SIG-M5 treated with dmso at 0.1 percent for 504 hours (cell line): ENCODE measurements at regions not wholly inside any gene's neighbourhood (a gene's known extent, or its start where the extent isn't known, plus 50 kb on each side); places are given as distances from the start of the nearest gene placed in this dataset.

Experiments used
- DNase-seq: peaks from one replicate; lab custom pipeline; 2025; ENCODE audit not compliant: unreplicated experiment; lab: John Stamatoyannopoulos, UW

DNA sequence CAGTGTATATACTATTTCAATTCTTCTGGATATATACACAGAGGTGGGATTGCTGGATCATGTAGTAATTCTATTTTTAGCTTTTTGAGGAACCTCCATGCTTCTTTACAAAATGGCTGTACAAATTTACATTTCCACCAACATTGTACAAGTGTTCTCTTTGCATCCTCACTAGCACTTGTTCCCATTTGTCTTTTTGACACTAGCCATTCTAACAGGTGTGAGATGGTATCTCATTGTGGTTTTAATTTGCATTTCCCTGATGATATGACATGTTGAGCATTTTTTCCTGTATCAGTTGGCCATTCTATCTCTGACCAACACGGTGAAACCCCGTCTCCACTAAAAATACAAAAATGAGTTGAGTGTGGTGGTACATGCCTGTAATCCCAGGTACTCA lies 68.1 kb upstream of the PMEPA1 start:
- DNase-seq, result no peak

DNA sequence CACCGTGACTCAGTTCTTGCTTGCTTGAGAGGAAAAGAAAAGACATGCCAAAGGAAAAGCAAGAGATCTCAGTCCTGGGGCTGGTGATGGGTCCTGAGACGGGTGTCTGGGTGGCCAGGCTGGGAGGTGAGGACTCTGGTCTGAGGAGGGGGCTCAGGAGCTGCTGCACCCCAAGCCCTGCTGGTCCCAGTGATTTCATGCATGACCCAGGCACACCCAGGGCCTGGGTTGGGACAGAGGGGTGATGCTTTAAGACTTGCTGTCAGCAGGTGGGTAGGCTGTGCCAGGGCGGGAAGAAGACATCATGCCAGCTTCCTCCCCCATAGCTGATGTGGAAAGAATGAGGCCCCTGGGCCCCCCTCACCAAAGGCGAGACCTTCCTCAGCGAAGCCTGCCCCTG lies 65.1 kb upstream of the PMEPA1 start:
- DNase-seq, result no peak

DNA sequence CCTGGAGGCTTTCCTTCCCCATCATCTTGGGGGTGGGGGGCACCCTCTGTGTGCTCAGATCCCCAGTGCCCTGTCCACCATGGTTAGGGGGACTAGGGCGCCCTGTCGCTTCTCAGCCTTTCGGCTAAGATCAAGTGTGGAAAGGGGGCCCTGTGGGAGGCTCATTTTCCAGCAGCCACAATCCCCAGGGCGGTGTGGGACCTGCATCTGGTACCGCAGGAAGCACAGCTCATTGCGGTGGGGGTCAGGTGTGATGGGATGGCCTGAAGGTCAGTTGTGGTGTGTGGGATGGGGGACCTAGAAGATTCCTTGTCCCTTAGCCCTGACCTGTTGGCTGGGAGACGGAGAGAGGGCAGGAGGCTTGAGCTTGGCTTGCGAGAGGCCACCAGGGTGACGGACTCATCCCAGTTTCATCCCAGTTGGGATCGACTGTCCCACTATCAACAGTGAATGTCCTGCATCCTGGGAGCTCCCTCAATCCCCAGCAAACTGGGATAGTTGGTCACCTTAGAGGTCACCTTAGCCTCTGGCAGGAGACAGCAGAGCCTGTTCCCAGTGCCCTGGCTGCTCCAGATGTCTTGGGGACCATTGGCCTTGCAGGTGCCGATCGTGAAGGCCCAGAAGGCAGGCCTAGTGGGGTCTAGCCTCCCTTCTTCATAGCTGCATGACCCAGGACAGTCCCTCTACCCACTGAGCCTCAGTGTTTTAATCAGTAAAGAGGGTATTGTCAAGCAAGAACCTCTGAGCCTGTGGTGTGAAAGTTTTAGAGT lies 64.5 kb upstream of the PMEPA1 start:
- no peak for DNase-seq

DNA sequence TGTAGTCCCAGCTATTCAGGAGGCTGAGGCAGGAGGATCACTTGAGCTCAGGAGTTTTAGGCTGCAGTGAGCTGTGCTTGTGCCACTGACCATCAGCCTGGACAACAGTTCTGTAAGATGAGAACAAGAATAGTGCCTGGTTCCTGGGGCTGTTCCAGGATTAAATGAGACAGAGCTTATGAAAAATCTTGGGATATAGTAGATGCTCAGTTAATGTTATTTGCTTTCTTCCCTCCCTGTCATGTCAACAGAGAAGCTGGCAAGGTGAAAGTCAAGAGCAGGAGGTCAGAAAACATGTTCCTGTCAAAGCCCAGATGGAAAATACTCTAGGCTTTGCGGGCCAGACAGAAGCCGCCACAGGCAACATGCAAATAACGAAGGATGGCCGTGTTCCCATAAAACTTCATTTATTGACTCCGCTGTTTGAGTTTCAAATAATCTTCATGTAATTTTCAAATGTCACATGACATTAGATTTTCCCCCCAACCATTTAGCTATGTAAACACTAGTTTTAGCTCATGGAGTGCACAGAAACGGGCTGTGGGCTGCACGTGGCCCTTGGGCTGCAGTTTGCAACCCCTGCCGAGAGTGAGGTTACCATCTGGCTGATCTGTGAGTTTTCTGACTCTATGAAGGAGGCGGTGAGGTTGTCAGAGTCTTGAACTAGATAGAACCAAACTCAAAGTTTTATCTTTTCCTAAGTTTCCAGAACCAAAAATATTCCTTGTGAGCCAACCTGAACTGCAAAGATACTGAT lies 63.4 kb upstream of the PMEPA1 start:
- no peak for DNase-seq

DNA sequence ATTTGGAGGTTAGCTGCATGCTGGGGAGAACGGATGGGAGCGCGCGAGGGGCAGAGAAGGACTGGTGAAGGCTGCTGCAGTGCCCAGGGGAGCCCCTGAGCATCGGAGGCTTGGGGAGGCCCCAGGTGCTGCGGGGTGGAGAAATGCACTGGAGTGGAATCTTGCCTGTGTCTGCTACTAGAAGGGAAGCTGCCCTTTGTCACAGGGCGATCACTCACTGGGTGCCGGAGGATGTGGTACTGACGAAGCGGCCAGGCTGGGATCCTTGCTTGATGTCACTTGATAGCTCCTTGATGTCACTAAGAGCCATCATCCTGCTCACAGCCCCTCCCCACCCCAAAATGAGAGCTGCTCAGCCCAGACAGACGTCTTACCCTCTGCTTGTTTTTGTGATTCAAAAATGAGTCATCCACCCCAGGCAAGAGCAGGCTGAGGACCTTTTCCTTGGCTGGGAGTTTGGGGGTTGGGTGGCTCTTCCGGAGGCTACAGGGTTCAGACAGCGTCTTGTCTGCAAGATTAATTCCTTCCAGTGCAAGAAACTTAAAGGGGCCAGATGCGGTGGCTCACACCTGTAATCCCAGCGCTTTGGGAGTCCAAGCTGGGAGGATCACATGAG lies 62.6 kb upstream of the PMEPA1 start:
- DNase-seq, result peak; percentile 86

DNA sequence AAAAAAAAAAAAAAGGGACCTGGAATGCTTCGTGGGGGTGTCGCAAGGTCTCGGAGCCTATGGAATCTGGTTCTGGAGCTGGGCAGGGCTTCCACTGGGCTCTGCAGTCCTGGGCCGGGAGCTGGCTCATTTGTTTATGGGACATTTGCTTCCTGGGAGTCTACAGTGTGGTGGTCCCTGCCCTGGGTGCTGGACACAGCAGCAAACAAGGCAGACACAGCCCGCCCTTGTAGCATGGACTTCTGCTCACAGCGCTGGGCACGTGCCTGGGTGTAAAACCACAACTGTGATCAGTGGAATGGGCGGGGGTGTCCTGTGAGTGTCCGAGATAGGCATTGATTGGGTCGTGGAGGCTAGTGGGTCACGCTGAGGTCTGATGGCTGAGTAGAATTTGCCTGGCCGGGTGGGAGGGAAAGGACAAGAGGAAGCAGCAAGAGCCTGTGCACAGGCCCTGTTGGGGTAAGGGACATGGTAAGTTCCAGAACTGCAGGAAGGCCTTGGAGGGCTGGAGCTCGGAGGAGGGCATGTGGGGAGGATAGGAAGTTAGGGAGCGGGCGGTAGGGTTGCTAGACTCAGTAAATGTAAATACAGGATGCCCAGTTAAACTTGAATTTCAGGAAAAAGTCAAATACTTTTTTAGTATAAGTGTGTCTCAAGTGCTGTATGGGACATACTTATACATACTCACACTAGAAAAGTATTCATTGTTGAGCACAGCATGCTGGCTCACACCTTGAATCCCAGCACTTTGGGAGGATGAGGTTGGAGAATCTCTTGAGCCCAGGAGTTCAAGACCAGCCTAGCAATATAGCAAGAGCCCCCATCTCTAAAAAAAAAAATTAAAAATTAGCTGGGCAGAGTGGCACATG lies 61.3 kb upstream of the PMEPA1 start:
- DNase-seq, result no peak

DNA sequence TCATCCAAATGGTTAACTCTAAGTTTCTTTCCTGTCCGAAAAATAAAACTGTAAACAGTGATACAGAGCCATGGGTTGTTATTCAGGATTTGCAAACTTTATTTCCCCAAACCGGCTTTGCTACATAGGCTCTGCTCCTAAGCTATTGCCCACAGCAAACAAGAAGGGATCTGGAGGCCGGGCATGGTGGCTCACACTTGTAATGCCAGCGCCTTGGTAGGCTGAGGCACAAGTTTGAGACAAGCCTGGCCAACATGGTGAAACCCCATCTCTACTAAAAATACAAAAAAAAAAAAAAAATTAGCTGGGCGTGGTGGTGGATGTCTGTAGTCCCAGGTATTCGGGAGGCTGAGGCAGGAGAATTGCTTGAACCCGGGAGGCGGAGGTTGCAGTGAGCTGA lies 60.6 kb upstream of the PMEPA1 start:
- peak; percentile 45 for DNase-seq

DNA sequence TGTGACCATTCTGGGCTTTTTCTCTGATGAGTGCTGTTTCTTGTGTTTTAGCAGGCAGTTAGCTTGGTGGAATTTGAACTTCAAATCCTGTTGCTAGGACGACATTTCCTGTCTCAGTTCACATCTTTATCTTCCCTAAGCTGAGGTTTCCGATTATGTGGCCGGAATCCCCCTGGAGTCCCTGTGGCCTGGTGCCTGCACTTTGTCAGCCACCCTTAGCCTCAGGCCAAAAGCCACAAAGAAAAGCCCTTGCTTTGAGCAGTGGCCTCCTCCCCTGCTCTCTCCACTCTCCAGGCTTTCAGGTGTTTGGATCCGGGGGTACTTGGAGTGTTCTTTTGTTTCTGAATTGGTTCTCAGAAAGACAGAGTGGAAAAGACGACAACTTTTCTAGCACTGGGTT lies 59.9 kb upstream of the PMEPA1 start:
- no peak for DNase-seq

DNA sequence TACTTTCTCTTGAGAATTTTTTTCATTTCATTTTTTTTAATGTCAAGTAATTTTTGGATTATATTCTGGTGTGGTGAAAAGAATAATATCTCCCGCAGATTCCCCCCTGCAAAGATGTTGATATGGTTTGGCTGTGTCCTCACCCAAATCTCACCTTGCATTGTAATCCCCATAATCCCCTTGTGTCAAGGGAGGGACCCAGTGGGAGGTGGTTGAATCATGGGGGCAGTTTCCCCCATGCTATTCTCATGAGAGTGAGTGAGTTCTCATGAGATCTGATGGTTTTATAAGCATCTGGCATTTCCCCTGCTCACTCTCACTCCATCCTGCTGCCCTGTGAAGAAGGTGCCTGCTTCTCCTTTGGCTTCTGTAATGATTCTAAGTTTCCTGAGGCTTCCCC lies 58.7 kb upstream of the PMEPA1 start:
- no peak for DNase-seq

DNA sequence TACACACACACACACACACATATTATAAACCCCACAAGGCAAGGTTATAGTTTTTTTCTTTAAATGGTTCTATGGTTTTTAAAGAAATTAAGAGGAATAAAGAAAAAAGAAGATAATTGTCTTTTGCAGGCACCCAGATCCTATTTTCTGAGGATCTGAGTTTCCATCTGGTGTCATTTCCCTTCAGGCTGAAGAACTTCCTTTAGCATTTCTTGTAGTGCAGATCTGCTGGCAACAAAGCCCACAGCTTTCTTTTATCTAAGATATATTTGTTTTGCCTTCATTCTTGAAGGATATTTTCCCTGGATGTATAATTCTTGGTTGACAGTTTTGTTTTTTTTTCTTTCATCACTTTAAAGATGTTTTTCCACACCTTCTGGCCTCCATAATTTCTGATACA lies 57.6 kb upstream of the PMEPA1 start:
- DNase-seq, result no peak

DNA sequence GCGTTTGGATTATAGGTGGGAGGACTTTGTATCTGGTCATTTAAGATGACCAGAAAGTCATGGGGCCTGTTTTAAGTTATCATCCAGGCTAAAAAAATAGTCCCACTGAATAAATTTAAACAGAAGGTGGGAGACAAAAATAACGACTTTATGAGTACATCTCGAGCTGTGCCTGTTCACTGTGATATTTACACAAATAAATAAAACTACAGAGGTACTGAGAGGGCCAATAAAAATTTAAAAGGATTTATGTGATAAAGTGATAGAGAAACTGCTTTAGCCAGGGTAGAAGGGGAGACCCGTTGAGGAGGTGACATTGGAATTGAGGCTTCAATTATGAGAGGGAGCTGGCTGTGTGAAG lies 53.4 kb upstream of the PMEPA1 start:
- no peak for DNase-seq

DNA sequence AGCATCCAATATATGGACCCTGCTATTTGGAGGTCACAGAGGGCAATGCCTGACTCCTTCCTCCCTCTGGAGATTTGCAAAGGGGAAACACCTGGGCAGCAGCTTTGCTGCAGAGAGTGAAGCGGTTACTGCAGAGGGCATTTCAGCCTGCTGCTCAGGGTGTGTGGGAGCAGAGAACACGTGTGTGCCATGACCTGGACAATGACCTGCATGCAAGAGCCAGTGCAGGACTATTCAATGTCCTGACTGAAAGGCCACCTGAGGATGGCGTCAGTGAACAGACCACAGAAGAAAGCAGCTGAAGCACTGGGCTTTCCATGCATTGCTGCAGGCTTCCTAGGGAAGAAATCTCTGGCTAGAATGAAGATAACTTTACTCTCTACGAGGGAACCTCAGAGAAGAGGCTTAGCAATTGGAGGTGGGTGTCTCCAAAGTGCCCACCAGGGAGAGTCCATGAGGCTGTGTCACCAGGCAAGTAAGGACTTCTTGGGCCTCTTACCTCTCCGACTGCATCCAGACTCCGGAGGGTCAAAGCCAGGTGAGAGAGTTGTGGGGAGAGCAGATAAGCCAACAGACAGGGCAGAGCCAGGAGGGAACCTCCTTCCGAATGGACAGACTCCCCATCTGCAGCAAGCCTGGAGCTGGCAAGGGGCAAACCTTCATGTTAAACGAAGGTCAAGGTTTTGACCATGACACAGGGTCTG lies 52.9 kb upstream of the PMEPA1 start:
- no peak for DNase-seq

DNA sequence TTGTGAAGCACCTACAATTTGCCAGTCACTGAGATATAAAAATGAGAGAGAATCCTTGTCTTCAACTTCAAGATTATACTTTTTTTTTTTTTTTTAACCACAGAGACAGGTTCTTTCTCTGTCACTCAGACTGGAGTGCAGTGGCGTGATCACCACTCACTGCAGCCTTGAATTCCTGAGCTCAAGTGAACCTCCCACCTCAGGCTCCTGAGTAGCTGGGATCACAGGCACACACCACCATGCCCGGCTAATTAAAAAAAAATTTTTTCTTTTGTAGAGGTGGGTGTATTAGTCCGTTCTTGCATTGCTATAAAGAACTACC lies 51.6 kb upstream of the PMEPA1 start:
- no peak for DNase-seq

DNA sequence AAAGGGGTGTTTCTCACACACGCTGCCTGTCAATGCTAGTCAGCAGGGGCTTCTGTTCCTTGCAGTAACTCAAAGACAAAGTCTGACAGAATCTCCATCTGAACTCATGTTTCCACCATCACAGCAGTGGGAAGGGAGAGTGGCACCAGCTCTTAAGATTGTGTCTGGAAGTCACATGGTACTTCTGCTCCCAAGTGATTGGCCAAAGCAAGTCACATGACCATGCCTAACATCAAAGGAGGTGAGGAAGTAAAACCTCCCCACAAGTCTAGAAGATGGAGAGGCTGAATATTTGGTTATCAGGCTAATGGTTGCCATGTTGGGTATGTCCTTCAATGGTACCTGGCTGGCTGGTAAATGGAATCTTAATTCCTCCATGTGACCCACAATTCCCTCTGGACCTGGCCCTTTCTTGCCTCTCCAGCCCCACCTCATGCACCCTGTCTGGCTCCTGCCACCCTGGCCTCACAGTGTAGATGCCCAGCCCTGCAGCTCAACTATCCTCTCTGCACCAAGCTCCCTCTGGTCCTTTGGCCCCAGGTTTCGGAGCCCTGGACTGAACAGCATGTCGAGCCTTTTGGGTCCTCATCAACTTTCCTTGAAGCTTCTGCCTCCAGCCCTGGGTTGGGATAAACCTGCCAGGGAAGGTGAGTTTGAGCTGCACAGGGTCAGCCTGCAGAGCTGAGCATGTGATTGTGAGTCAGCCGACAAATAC lies 51.0 kb upstream of the PMEPA1 start:
- DNase-seq, result no peak

DNA sequence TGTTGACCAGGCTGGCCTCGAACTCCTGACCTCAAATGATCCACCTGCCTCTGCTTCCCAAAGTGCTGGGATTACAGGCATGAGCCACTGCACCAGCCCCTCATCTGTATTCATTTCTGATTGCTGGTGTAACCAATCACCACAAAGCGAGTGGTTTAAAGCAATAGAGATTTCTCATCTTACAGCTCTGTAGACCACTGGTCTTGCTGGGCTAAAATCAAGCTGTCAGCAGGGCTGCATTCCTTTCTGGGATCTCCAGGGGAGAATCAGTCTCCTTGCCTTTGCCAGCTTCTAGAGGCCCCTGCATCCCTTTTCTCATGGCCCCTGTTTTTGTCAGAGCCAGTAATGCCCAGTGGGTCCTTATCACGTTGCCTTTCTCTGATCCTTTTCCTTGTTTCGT lies 49.9 kb upstream of the PMEPA1 start:
- DNase-seq, result no peak
